LNCaP clone FGC (cell line): ENCODE measurements at regions not wholly inside any gene's neighbourhood (a gene's known extent, or its start where the extent isn't known, plus 50 kb on each side); places are given as distances from the start of the nearest gene placed in this dataset.

ENCODE experiments used
- DNase-seq: peaks from one replicate; pipeline ENCODE4 v3.0.0-alpha.2; 2011; ENCODE audit warnings: low read depth
- H3K4me3 ChIP-seq: 2 replicates; pipeline ENCODE4 v1.5.1; 2011; ENCODE audit warnings: mild to moderate bottlenecking, low read depth, low read length, control low read depth
- TF ChIP-seq, protein P1 (sequence below): IDR thresholded peaks from 2 replicates; pipeline ENCODE4 v1.5.1; 2012; ENCODE audit warnings: mild to moderate bottlenecking; ENCODE audit not compliant: control insufficient read depth, insufficient read depth; ENCODE audit errors: extremely low read depth

- DNase-seq, result no peak
- H3K4me3 ChIP-seq, result no peak overlapping the region
- TF ChIP-seq, protein P1, sequence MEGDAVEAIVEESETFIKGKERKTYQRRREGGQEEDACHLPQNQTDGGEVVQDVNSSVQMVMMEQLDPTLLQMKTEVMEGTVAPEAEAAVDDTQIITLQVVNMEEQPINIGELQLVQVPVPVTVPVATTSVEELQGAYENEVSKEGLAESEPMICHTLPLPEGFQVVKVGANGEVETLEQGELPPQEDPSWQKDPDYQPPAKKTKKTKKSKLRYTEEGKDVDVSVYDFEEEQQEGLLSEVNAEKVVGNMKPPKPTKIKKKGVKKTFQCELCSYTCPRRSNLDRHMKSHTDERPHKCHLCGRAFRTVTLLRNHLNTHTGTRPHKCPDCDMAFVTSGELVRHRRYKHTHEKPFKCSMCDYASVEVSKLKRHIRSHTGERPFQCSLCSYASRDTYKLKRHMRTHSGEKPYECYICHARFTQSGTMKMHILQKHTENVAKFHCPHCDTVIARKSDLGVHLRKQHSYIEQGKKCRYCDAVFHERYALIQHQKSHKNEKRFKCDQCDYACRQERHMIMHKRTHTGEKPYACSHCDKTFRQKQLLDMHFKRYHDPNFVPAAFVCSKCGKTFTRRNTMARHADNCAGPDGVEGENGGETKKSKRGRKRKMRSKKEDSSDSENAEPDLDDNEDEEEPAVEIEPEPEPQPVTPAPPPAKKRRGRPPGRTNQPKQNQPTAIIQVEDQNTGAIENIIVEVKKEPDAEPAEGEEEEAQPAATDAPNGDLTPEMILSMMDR, result no peak
These were observed 244.3 kb downstream of the NR2F2 start for GRCh38 chr15:96574782-96575181.

DNA sequence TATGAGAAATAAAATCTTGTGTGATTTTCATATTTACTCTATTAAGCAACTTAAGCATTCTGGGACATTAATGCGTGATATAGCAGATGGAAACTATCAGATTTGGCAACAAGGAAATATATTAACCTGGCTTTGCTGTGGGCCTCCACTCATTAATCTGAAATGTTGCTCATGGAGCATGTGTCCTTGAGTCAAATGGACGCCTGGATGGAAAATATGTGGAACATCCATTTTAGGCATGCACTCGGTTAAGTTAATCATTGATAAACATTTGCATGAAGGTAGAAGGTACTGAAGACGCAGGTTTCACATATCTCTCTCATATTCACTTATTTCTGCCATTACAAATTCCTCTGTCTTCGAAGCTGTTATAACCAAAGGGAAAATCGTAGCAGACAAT, 246.1 kb downstream of the NR2F2 start:
- DNase-seq, result no peak
- H3K4me3 ChIP-seq, result no peak overlapping the region
- TF ChIP-seq, protein P1, result no peak

GRCh38 chr15:96578393-96578792, 247.9 kb downstream of the NR2F2 start:
- TF ChIP-seq, protein P1, result no peak
- DNase-seq, result no peak
- H3K4me3 ChIP-seq, result no peak overlapping the region

- TF ChIP-seq, protein P1, result no peak
- no peak for DNase-seq
- H3K4me3 ChIP-seq, result no peak overlapping the region
These were observed 250.9 kb downstream of the NR2F2 start for GRCh38 chr15:96581371-96581770.

- no peak for DNase-seq
- no peak overlapping the region for H3K4me3 ChIP-seq
- TF ChIP-seq, protein P1, result no peak
These were observed 252.0 kb downstream of the NR2F2 start for GRCh38 chr15:96582473-96582872.

DNA sequence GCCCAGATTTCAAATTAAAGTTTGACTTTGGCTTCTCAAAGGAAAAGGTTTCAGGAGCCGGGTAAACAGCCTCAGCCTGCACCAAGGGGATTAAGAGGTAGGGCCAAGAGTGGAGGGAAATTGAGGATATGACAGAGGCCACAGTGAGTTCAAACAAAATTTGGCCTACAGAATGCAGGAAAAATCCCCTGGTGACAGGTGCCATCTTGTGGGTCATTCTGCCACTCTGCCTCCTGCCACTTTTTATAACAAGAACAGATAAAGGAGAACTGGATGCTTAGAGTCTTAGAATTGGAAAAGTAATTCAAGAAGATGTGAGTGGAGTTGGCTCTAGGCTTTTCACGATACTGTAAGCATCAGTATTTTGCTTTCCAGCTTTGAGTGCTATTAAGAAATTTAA, 253.2 kb downstream of the NR2F2 start:
- H3K4me3 ChIP-seq, result no peak overlapping the region
- TF ChIP-seq, protein P1, result 0 out of 2 replicates have a peak, but pooled peaks have one; percentile 28
- no peak for DNase-seq

DNA sequence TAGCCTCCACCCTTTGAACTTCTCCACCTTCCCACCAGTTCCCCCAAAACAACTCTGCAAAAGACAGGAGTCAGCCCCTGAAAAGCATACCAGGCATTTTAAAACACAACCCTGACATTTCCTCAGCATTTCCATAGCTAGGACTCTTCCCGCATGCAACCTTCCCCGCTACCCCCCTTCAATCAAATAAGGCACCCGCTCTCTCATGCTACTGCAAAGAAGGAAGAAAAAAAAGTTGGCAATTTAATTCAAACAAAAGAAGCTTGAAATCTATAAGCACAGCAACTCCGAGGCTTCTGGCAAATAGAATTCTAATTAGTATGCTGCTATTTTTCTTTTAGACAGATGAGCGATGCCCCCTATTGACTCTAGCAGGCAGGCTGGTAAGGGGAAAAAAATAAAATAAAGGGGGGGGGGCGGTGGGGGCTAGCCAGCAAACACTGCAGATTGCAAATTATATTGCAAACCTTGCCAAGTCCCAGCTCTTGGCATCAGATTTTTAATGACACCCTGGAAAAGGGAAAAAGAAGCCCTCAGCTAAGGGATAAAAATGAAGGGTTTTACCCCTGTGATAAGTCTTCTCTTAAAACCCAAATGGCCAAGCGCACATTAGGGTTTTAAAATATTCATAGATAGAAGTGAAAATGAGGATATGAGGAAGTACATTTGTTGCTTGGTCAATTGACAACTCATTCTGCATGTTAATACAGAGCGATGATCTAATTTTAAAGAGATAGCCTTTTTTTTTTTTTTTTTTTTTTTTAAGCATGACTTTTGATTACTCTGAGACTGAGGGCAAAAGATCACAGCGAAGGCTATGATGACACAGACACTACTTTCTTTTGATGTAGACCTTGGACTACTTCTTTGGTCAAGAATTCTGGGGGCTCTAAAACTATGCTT, 255.2 kb downstream of the NR2F2 start:
- H3K4me3 ChIP-seq, result no peak overlapping the region
- DNase-seq, result no peak
- TF ChIP-seq, protein P1, result peak; percentile 38
